GM13976 (cell line): ENCODE measurements at regions not wholly inside any gene's neighbourhood (a gene's known extent, or its start where the extent isn't known, plus 50 kb on each side); places are given as distances from the start of the nearest gene placed in this dataset.

Source experiments
- DNase-seq: peaks from one replicate; pipeline ENCODE4 v3.0.0; 2012; ENCODE audit warnings: low spot score
- CTCF ChIP-seq: IDR thresholded peaks from 2 replicates; pipeline ENCODE4 v1.5.1; 2012; ENCODE audit warnings: borderline replicate concordance, mild to moderate bottlenecking; ENCODE audit not compliant: insufficient read depth; ENCODE audit errors: extremely low read depth, missing control alignments, control extremely low read depth
- in situ Hi-C: fragments of 300-500 bp; cut with MboI; formaldehyde crosslinking; loops from one replicate; pipeline ENCODE4 v1.12.0; 2022; ENCODE audit warnings: low sequenced_read_pairs, mixed read lengths, inconsistent platforms; ENCODE audit not compliant: unreplicated experiment

- no peak for DNase-seq
- no peak for TF ChIP-seq CTCF
- in situ Hi-C loops, result no loop called here
Observed at GRCh38 chr3:102301155-102301880, 133.5 kb upstream of the ZPLD1 start.

GRCh38 chr3:102302020-102302419 lies 132.8 kb upstream of the ZPLD1 start:
- in situ Hi-C loops, result no loop called here
- no peak for TF ChIP-seq CTCF
- no peak for DNase-seq

- in situ Hi-C loops, result no loop called here
- TF ChIP-seq CTCF, result no peak
- DNase-seq, result no peak
Observed at GRCh38 chr3:102304550-102304949, 130.3 kb upstream of the ZPLD1 start.

- no peak for DNase-seq
- TF ChIP-seq CTCF, result no peak
- in situ Hi-C loops, result no loop called here
Observed at GRCh38 chr3:102307442-102307841, 127.4 kb upstream of the ZPLD1 start.

GRCh38 chr3:102329066-102329465 lies 105.7 kb upstream of the ZPLD1 start:
- in situ Hi-C loops, result no loop called here
- no peak for TF ChIP-seq CTCF

GRCh38 chr3:102329561-102329960 lies 105.3 kb upstream of the ZPLD1 start:
- in situ Hi-C loops, result no loop called here
- TF ChIP-seq CTCF, result no peak

More at GRCh38 chr3:102329066-102329465, 105.7 kb upstream of the ZPLD1 start:
- DNase-seq, result no peak

More at GRCh38 chr3:102329561-102329960, 105.3 kb upstream of the ZPLD1 start:
- DNase-seq, result no peak
